RPMI8226 (cell line): ENCODE measurements at regions not wholly inside any gene's neighbourhood (a gene's known extent, or its start where the extent isn't known, plus 50 kb on each side); places are given as distances from the start of the nearest gene placed in this dataset.

Experiments
- DNase-seq: peaks from one replicate; pipeline ENCODE4 v3.0.0-alpha.2; 2015

DNA sequence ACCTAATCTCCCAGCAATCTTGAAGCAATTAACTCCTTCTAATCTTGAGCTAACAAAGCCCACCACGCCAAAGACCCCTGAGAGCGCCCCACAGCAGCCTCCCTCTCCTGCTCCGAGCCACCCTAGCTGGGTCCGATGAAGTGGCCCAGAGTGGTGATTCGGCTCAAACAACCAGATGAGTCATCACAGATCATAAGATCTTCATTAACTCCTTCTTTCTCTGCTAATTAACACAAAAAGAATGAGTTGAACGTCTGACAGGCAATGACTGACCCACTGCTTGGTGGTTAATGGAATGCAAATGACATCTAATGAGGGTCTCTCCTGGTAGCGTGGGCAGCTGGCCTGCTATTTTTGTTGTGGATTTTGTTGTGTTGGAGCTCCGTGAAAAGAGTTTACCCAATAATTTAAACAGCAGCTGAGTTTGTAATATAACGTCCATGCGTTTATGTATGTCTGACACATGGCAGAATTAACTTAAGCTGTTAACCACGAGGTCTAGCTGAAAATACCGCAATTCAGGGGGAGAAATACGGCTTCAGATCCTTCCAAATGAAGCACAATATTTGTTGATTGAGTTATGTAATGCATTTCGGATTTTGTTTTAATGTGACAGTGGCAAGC, 161.4 kb downstream of the RAB11FIP2 start:
- no peak for DNase-seq

GRCh38 chr10:117886766-117887165, 160.0 kb downstream of the RAB11FIP2 start:
- DNase-seq, result no peak

DNA sequence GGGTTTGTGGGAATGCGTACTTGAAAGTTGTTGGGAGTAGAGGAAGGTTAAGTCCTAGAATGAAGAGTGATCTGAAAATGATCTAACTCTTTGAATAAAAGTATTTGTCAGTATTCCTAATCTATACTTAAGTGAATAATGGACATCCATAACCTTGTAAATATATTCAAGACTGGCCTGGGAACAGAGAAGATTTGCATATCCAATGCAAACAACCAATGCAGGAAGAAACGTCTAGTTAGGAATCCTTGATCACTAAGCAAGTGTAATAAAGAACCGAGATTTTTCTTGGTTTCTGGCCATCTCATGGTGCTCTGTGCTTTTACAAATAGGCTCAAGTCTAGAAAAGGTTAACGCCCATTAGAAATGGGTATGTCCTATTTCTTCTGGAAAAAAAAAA, 157.1 kb downstream of the RAB11FIP2 start:
- no peak for DNase-seq

DNA sequence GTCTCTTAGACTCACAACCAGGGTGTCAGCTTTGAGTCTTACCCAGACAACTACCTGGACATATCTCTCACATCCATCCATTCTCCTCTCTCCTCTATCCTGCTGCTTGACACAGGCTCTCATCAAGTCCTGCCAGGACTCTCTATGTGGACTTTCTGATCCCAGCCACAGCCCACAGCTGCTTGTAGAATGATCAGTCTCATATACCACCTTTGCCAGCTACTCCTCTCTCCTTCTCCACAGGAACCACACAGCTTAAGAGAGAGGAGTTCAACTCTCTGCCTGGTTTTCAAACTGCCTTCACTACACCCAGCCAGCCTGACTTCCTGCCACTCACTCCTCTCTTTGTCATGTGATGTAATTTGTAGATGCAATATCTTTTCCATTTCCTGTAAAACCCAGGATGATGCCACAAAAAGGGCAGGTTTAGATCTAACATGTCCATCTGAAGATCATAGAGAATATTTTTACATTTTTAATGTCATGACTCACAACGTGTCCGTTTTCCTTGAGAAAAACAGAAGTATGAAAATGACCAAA, 154.0 kb downstream of the RAB11FIP2 start:
- no peak for DNase-seq

DNA sequence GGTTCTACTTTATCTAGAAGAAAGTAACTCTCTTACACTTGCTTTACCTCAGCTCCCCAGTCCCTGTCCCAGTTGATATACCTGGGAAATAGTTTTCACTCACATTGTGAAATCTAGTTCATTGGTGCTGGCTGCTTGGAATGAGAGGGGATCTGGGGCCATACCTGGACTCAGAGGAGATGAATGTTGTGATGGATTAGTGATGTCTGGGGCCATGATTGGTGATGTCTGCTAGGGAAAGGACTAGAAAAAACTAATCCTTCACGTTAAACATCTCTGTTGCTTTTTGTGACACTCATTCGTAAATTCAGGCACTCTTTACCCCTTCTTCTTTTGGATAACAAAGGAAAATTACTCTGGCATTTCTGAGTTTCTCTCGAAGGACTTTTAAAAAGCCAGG, 152.4 kb downstream of the RAB11FIP2 start:
- no peak for DNase-seq

- no peak for DNase-seq
These were observed 150.2 kb downstream of the RAB11FIP2 start for GRCh38 chr10:117896517-117896916.

DNA sequence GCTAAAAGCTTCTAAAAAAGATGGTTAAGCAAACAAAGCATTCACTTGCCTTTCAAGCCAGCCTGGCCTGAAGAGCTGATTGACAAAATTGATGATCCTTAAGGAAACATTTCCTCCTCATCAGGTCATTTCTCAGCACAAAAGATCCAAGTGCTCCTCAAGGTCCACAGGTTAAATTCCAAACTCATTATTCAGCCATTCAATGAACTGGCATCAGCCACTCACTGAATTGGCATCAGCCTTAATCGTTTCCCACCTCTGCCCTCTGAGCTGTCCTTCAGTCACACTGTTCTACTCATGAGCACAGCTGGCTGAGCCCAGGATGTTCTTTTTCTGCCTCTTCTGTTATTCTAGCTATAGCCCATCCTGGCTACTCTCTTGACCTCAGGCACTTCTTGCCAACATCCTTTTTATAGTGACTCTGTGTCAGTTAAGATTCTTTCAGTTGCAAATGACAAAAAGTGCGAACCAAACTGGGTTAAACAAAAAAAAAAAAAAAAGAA, 147.5 kb downstream of the RAB11FIP2 start:
- DNase-seq, result no peak

DNA sequence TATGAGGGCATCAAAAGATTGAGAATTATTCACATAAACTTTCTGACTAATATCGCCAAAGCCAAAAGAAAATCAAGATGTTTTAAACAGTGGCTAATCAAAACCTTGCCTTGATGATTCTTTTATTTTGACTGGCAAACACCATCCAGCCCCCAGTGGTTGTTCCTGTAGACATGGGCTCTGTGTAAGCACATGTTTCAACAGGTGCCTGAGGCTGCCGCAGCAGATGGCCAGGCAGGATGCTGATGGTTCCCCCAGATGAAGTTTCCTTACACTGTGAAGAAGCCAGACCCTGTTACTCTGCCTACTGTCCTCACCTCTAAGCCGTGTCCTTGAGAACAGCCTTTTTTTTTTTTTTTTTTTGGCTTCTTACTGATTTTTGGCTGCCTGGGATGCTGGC, 146.5 kb downstream of the RAB11FIP2 start:
- peak; percentile 3 for DNase-seq

GRCh38 chr10:117903854-117904253, 142.9 kb downstream of the RAB11FIP2 start:
- DNase-seq, result no peak

DNA sequence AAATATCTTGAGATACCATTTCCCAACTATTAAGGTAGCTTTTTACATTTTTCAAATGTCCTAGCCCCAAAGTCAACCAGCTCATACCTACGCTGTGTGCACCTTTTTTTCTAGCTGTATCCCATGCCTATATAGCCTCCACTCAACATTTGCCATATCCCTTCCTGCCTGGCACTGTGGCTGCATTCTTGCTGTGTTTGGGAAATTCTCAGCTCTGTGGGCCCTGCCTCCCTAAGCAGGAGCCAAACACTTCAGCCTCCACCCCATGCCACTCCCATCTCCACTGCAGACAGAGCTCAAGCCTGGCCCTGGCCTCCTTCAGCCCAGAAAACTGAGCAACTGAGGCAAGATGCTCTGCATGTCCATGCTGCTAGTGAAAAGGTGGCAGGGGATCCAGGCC, 141.3 kb downstream of the RAB11FIP2 start:
- DNase-seq, result no peak

- DNase-seq, result no peak
These were observed 135.1 kb downstream of the RAB11FIP2 start for GRCh38 chr10:117911684-117912083.

DNA sequence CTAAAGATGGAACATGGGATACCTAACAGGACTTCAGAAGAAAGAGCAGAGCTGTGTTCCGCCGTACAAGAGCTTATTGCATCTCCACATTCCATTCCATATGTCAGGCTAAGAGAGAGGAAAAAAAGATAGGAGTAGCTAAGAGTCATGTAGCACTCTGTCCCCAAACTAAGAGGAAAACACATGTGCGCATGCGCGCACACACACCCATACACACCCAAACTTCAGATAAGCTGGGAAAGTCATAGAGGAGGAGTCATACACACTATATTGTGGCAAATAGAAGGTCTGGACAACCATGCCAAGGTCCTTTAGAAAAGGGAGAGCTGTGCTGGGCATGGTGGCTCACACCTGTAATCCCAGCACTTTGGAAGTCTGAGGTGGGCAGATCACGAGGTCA, 132.4 kb downstream of the RAB11FIP2 start:
- no peak for DNase-seq

GRCh38 chr10:117920956-117921355, 125.8 kb downstream of the RAB11FIP2 start:
- DNase-seq, result no peak

- DNase-seq, result no peak
These were observed 125.3 kb downstream of the RAB11FIP2 start for GRCh38 chr10:117921421-117921820.

DNA sequence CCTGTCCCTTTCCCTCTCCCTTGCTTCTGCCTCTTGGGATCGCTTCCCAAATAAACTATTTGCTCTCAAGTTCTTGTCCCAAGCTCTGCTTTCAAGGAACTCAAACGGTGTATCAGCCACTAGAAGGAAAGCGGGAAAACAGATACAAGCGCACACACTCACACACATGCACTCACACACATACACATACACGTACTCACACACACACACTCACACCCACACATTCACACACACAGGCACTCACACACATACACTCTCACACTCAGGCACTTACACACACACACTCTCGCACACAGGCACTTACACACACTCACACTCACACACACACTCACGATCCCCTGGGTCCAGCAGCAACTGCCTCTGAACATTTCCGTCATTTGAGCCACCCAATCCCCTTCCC, 121.9 kb downstream of the RAB11FIP2 start:
- no peak for DNase-seq

- no peak for DNase-seq
These were observed 121.4 kb downstream of the RAB11FIP2 start for GRCh38 chr10:117925369-117925768.

- DNase-seq, result no peak
These were observed 120.2 kb downstream of the RAB11FIP2 start for GRCh38 chr10:117926491-117926890.

DNA sequence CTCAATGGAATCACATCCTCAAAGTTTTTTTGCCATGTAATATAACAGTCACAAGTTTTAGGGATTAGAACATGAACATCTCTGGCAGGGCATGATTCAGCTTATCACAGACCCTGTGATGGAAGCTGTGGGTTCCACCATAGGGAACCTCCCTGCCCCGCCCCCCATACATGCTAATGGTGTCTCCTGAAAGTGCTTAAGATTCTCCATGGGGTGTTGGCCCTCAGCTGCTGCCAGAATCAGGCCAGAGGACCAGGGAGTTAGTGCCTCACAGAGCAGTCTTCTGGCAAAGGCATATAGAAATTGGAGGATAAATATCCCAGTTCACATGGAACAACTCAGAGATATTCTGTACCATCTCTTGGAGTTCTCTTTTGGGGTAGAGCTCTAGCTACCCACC, 119.4 kb downstream of the RAB11FIP2 start:
- no peak for DNase-seq

DNA sequence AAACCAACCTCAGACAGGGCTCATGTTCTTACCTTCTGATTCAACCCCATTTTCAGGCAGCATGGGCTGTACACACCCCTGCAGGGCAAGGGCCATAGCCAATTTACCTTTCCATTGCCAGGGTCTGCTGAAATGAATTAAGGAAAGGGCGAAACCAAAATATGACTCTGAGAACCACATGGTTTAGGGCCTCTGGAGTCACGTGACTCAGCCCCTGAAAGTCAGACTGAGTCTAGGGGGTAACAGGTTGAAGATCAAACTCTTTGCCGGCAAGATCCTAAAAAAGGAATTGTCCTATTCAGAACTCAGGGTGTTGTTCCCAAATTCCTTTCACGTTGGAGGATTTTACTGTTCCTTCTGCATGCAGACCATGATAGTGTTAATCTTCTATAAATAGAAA, 118.9 kb downstream of the RAB11FIP2 start:
- no peak for DNase-seq

DNA sequence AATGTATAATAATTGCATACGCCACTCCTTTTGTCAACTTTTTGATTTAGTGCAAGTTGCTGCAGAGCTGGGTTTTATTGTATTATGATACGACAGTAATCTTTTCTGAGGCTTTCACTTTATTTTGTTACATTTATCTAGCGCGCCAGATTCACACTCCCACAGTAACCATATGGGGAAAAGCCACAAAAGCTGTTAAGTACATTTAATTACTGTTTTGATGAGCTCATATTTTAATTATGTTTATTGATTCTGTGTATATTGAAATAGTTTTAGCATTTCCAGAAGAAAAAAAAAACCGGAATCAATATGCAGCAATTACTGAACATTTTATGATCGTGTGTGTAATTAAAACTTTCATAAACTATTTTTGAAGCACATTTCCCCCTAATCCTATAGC, 118.5 kb downstream of the RAB11FIP2 start:
- DNase-seq, result no peak

GRCh38 chr10:117928741-117929140, 118.0 kb downstream of the RAB11FIP2 start:
- no peak for DNase-seq

- no peak for DNase-seq
These were observed 117.2 kb downstream of the RAB11FIP2 start for GRCh38 chr10:117929327-117930067.

DNA sequence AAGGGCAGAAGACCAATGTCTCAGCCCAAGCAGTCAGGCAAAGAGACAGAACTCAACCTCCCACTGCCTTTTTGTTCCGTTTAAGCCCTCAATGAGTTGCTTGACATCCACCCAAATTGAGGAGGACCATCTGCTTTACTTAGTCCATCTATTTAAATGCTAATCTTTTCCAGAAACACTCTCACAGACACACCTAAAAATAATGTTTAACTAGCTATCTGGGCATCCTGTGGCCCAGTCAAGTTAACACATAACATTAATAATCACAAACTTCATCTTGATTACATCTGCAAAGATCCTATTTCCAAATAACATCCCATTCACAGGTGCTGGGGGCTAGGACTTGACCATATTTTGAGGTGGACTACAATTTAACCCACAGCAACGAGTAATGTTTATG, 115.7 kb downstream of the RAB11FIP2 start:
- no peak for DNase-seq

DNA sequence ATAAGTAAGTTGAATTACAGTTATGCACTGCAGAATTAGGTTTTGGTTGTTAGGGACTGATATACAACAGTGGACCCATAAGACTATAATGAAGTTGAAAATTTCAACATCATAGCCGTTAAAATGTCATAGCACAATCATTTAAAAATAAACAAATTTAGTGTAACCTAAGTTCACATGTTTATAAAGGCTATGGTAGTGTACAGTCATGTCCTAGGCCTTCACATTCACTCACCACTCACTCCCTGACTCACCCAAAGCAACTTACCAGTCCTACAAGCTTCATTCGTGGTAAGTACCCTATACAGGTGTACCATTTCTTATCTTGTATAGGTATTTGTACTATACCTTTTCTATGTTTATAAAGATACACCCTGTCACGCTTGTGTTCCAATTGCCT, 113.7 kb downstream of the RAB11FIP2 start:
- no peak for DNase-seq
